HepG2 (cell line): ENCODE measurements at regions not wholly inside any gene's neighbourhood (a gene's known extent, or its start where the extent isn't known, plus 50 kb on each side); places are given as distances from the start of the nearest gene placed in this dataset.

ENCODE experiments used
- CREM ChIP-seq, 2 experiments: sonication (generic) in 1 of 2; formaldehyde crosslinking in 1 of 2; IDR thresholded peaks; 2 replicates each; pipeline versions ENCODE4 v1.4.0 to v1.6.1; 2016 to 2020; ENCODE audit warnings: antibody characterized with exemption in 1 of 2, mild to moderate bottlenecking in 1 of 2, missing genetic modification reagents in 1 of 2
- EZH2 ChIP-seq: conservative IDR thresholded peaks from 2 replicates; pipeline ENCODE4 v1.6.1; 2012; ENCODE audit warnings: mild to moderate bottlenecking, low read depth, low read length, moderate library complexity
- HNRNPK ChIP-seq: fragments of 200-400 bp; formaldehyde crosslinking; IDR thresholded peaks from 2 replicates; pipeline ENCODE4 v1.6.1; 2018; ENCODE audit warnings: low read length, low read depth, moderate library complexity, mild to moderate bottlenecking; ENCODE audit not compliant: poor library complexity, severe bottlenecking
- KLF6 ChIP-seq: IDR thresholded peaks from 2 replicates; pipeline ENCODE4 v1.8.0; 2016; ENCODE audit warnings: missing biosample characterization, missing genetic modification reagents
- MYNN ChIP-seq: sonication (generic); formaldehyde crosslinking; IDR thresholded peaks from 2 replicates; pipeline ENCODE4 v1.4.0; 2020; ENCODE audit warnings: mild to moderate bottlenecking, low read depth, missing genetic modification reagents
- TF ChIP-seq, protein P1 (sequence below): sonication (generic); formaldehyde crosslinking; IDR thresholded peaks from 2 replicates; pipeline ENCODE4 v1.5.0; 2020; ENCODE audit warnings: mild to moderate bottlenecking, missing genetic modification reagents, moderate library complexity

DNA sequence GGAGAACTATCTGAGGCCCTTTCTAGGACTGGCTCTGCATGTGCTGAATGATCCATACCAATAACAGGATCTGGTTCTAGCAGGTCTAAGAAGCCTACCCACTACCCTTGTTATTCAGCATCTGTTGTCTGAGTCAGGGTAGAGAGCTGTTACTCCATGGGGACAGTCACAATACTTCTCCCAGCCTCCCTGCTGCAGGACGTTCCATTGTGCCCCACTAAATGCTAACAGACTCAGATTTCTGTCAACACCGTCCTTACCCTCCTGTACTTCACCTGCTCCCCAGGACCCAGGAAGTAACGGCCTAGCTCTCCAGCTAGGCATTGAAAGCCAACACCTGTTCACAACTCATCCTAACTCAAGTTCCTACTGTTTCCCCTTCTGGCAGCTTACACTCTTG lies 719.7 kb upstream of the ID2 start:
- TF ChIP-seq HNRNPK (no peak), KLF6 (CRISPR knock-in tag) (no peak), CREM (IDR thresholded peaks at IDR 0.05) (no peak), CREM (CRISPR knock-in tag; IDR thresholded peaks at IDR 0.05) (no peak), EZH2 (no peak), MYNN (CRISPR knock-in tag) (no peak)
- TF ChIP-seq, protein P1, sequence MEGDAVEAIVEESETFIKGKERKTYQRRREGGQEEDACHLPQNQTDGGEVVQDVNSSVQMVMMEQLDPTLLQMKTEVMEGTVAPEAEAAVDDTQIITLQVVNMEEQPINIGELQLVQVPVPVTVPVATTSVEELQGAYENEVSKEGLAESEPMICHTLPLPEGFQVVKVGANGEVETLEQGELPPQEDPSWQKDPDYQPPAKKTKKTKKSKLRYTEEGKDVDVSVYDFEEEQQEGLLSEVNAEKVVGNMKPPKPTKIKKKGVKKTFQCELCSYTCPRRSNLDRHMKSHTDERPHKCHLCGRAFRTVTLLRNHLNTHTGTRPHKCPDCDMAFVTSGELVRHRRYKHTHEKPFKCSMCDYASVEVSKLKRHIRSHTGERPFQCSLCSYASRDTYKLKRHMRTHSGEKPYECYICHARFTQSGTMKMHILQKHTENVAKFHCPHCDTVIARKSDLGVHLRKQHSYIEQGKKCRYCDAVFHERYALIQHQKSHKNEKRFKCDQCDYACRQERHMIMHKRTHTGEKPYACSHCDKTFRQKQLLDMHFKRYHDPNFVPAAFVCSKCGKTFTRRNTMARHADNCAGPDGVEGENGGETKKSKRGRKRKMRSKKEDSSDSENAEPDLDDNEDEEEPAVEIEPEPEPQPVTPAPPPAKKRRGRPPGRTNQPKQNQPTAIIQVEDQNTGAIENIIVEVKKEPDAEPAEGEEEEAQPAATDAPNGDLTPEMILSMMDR (CRISPR knock-in tag): no peak
